ENCODE measurements at regions not wholly inside any gene's neighbourhood (a gene's known extent, or its start where the extent isn't known, plus 50 kb on each side); places are given as distances from the start of the nearest gene placed in this dataset.

- TF ChIP-seq, protein P1, sequence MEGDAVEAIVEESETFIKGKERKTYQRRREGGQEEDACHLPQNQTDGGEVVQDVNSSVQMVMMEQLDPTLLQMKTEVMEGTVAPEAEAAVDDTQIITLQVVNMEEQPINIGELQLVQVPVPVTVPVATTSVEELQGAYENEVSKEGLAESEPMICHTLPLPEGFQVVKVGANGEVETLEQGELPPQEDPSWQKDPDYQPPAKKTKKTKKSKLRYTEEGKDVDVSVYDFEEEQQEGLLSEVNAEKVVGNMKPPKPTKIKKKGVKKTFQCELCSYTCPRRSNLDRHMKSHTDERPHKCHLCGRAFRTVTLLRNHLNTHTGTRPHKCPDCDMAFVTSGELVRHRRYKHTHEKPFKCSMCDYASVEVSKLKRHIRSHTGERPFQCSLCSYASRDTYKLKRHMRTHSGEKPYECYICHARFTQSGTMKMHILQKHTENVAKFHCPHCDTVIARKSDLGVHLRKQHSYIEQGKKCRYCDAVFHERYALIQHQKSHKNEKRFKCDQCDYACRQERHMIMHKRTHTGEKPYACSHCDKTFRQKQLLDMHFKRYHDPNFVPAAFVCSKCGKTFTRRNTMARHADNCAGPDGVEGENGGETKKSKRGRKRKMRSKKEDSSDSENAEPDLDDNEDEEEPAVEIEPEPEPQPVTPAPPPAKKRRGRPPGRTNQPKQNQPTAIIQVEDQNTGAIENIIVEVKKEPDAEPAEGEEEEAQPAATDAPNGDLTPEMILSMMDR (IDR thresholded peaks at IDR 0.05 in 8 of 11, conservative IDR thresholded peaks at IDR 0.05 in 3 of 11), result no peak
- TF ChIP-seq POLR2AphosphoS5 (IDR thresholded peaks at IDR 0.05), result no peak
Observed at GRCh38 chr12:28827861-28828260, 321.2 kb upstream of the FAR2 start.

All from spleen (tissue), 7 donors.